CD8-positive, alpha-beta memory T cell (primary cell): ENCODE measurements at regions not wholly inside any gene's neighbourhood (a gene's known extent, or its start where the extent isn't known, plus 50 kb on each side); places are given as distances from the start of the nearest gene placed in this dataset.

Experiments used
- CTCF ChIA-PET: fragments of 350-600 bp; sonication (Branson Sonifier 250); formaldehyde crosslinking; loops from one replicate; lab custom pipeline; 2021; ENCODE audit warnings: antibody characterized with exemption; lab: Charles Lee
- POLR2A ChIA-PET: fragments of 350-600 bp; sonication (Branson Sonifier 250); formaldehyde crosslinking; loops from one replicate; lab custom pipeline; 2021; ENCODE audit warnings: antibody characterized with exemption; lab: Charles Lee
- DNase-seq, 5 donors: peaks; one replicate each; pipeline versions ENCODE4 v3.0.0 to v3.0.0-alpha.2; 2020 to 2022; ENCODE audit warnings: mixed read lengths in 1 of 5
- H3K27ac ChIP-seq: one replicate; pipeline ENCODE4 v1.7.0; 2013; ENCODE audit warnings: low read depth, mild to moderate bottlenecking, low read length, moderate library complexity
- H3K27me3 ChIP-seq: 2 replicates; pipeline ENCODE4 v1.7.0; 2013; ENCODE audit warnings: low read length, mild to moderate bottlenecking; ENCODE audit not compliant: insufficient read depth, poor library complexity, severe bottlenecking
- H3K36me3 ChIP-seq: 2 replicates; pipeline ENCODE4 v1.7.0; 2013; ENCODE audit warnings: mild to moderate bottlenecking, low read length, moderate library complexity; ENCODE audit not compliant: insufficient read depth
- H3K4me1 ChIP-seq: 2 replicates; pipeline ENCODE4 v1.7.0; 2013; ENCODE audit warnings: mild to moderate bottlenecking, low read length, moderate library complexity; ENCODE audit not compliant: insufficient read depth
- H3K4me3 ChIP-seq: 2 replicates; pipeline ENCODE4 v1.7.0; 2013; ENCODE audit warnings: mild to moderate bottlenecking, low read length
- H3K9me3 ChIP-seq: 2 replicates; pipeline ENCODE4 v1.7.0; 2013; ENCODE audit warnings: mild to moderate bottlenecking, low read length
- H3K27ac Mint-ChIP-seq, 8 donors: one replicate each; pipeline ENCODE4 v1.8.0; 2020 to 2021; ENCODE audit warnings: mixed read lengths in 8 of 8, mild to moderate bottlenecking in 6 of 8, inconsistent platforms in 3 of 8, moderate library complexity in 3 of 8
- H3K27me3 Mint-ChIP-seq, 2 donors: one replicate each; pipeline ENCODE4 v1.8.0; 2020 to 2021; ENCODE audit warnings: mixed read lengths in 2 of 2, mild to moderate bottlenecking in 1 of 2, moderate library complexity in 1 of 2
- H3K36me3 Mint-ChIP-seq, 3 donors: one replicate each; pipeline ENCODE4 v1.8.0; 2020 to 2021; ENCODE audit warnings: mixed read lengths in 3 of 3, inconsistent platforms in 1 of 3, mild to moderate bottlenecking in 1 of 3
- H3K4me1 Mint-ChIP-seq, 3 donors: one replicate each; pipeline ENCODE4 v1.8.0; 2020 to 2021; ENCODE audit warnings: mixed read lengths in 3 of 3, inconsistent platforms in 1 of 3, mild to moderate bottlenecking in 1 of 3
- H3K4me3 Mint-ChIP-seq, 7 donors: one replicate each; pipeline ENCODE4 v1.8.0; 2020 to 2021; ENCODE audit warnings: mixed read lengths in 7 of 7, mild to moderate bottlenecking in 6 of 7, moderate library complexity in 4 of 7, inconsistent platforms in 2 of 7
- H3K9me3 Mint-ChIP-seq, 5 donors: one replicate each; pipeline ENCODE4 v1.8.0; 2020 to 2022; ENCODE audit warnings: mixed read lengths in 5 of 5, mild to moderate bottlenecking in 3 of 5, moderate library complexity in 2 of 5, inconsistent platforms in 1 of 5

DNA sequence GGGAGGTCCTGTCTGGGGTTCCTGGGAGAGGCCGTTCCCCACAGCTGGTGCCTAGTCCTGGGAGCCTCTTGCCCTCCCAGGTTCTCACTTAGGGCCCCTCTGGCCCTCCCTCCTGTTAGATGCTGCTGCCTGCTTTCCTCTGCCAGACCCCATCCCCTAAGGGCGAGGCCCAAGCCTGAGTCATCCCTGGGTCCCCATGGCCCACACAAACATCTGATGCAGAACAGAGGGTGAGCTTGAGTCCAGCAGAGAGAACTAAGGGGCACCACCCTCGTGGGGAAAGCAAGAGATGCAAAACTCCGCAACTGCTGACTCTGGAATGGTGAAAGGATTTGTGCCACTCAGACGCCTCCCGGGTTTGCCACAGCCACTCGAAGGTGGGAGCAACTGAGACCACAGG lies 58.8 kb upstream of the TRPM1 start:
- no peak overlapping the region for H3K27ac ChIP-seq
- H3K9me3 ChIP-seq = no peaks in the 10 kb centered on the region
- Mint-ChIP-seq H3K4me3 (no peak overlapping the region), H3K27me3 (peaks cover 4 to 10% of the 10 kb centered on the region in 2 donors), H3K4me1 (peaks cover 0 to 4% (median 0%) of the 10 kb centered on the region in 3 donors), H3K9me3 (no peaks in the 10 kb centered on the region), H3K36me3 (no peaks in the 10 kb centered on the region), H3K27ac (peak overlapping the region in 1 of 8 donors; percentile 78)
- H3K4me1 ChIP-seq = no peaks in the 10 kb centered on the region
- H3K36me3 ChIP-seq = no peaks in the 10 kb centered on the region
- H3K27me3 ChIP-seq = no peaks in the 10 kb centered on the region
- CTCF ChIA-PET = no interaction called here
- no peak overlapping the region for H3K4me3 ChIP-seq
- DNase-seq = no peak
- POLR2A ChIA-PET = no interaction called here

DNA sequence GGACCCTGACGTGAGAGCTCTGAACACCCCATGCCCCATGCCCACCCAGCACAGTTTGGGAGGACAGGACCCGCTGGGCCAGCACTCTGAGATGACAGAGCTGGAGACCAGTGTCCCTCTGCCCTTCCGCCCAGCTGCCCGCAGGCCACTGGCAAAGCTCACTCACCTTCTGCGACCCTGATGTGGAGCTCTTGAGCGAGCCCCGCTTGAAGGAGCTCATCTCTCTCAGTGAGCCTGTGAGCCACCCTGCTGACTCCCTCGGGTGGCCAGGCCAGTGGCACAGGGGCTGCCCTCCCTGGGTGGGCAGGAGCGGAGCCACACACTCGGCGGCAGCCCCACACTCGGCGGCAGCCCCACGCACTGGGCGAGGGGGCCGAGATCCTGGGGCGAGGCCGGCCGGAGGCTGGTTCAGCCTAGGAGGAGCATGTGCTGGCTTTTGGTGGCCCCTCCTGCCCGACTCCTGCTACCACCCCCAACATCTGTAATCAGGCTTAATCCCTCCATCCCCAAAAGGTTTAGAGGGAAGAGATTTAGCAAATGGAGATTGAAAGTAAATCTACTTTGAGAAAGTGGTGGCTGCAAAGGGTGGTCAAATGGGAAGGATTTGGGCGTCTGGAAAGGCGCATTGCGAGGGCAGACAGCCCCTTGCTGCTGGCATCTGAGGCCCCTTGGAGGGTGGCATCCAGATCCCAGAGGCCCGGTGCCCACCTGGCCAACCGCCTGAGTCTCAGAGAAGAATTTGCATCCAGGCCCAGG lies 59.4 kb upstream of the TRPM1 start:
- ChIA-PET CTCF (no interaction called here), POLR2A (no interaction called here)
- H3K4me1 Mint-ChIP-seq = peaks cover 0 to 4% (median 0%) of the 10 kb centered on the region in 3 donors
- no peaks in the 10 kb centered on the region for H3K9me3 Mint-ChIP-seq
- Histone ChIP-seq H3K4me3 (no peak overlapping the region), H3K4me1 (no peaks in the 10 kb centered on the region), H3K27me3 (no peaks in the 10 kb centered on the region), H3K36me3 (no peaks in the 10 kb centered on the region), H3K9me3 (no peaks in the 10 kb centered on the region), H3K27ac (no peak overlapping the region)
- peak overlapping the region in 1 of 8 donors; percentile 78 for H3K27ac Mint-ChIP-seq
- H3K36me3 Mint-ChIP-seq = no peaks in the 10 kb centered on the region
- H3K27me3 Mint-ChIP-seq = peaks cover 4 to 10% of the 10 kb centered on the region in 2 donors
- H3K4me3 Mint-ChIP-seq = no peak overlapping the region
- DNase-seq = no peak

GRCh38 chr15:31161951-31162350 lies 60.4 kb upstream of the TRPM1 start:
- no peak overlapping the region for H3K4me3 ChIP-seq
- no peak overlapping the region for H3K27ac Mint-ChIP-seq
- H3K9me3 Mint-ChIP-seq = no peaks in the 10 kb centered on the region
- no peaks in the 10 kb centered on the region for H3K4me1 ChIP-seq
- H3K4me1 Mint-ChIP-seq = peaks cover 0 to 7% (median 2%) of the 10 kb centered on the region in 3 donors
- H3K4me3 Mint-ChIP-seq = no peak overlapping the region
- no peak for DNase-seq
- no peak overlapping the region for H3K27ac ChIP-seq
- POLR2A ChIA-PET = no interaction called here
- H3K27me3 ChIP-seq = no peaks in the 10 kb centered on the region
- H3K36me3 ChIP-seq = no peaks in the 10 kb centered on the region
- CTCF ChIA-PET = no interaction called here
- no peaks in the 10 kb centered on the region for H3K9me3 ChIP-seq
- H3K36me3 Mint-ChIP-seq = no peaks in the 10 kb centered on the region
- peaks cover 4 to 10% of the 10 kb centered on the region in 2 donors for H3K27me3 Mint-ChIP-seq

DNA sequence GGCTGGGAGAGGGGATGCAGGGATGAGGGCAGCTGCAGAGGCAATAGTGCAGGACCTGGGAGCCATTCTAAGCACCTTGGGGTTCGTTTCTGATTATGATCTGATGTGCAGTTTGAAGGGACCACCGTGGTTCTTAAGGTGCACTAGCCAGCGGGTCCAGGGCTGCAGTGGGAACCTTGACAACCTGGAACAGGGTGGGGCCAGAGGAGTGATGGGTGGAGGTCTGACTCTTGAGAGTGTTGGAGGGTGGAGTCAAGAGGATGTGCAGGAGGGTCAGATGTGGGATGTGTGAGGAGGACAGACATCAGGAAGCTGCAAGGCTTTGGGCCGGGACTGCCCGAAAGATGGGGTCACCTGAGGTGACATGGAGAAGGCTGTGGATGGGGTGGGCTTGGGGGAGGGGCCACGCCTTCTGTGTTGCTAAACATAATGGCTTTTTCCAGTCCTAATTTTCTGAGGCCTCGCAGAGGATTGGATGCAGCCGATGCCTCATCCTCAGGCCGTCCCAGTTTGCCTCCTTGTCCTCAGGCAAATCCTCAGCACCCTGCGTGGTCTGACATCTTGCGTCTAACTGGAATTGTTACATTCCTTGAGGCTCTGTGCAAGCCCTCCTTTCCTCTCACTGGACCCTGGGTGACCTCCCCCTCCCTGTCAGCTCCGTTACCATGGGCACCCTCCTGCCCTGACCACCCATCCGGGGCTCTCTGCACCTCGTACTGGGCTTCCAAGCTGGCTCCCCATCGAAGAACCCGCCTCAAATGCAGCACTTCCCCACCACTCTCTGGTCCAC lies 61.4 kb upstream of the TRPM1 start:
- Histone ChIP-seq H3K4me1 (no peaks in the 10 kb centered on the region), H3K4me3 (no peak overlapping the region), H3K36me3 (no peaks in the 10 kb centered on the region), H3K9me3 (no peaks in the 10 kb centered on the region), H3K27ac (no peak overlapping the region), H3K27me3 (no peaks in the 10 kb centered on the region)
- H3K9me3 Mint-ChIP-seq = no peaks in the 10 kb centered on the region
- no peak for DNase-seq
- peaks cover 9 to 14% (median 12%) of the 10 kb centered on the region in 3 donors for H3K4me1 Mint-ChIP-seq
- CTCF ChIA-PET = no interaction called here
- POLR2A ChIA-PET = no interaction called here
- H3K27me3 Mint-ChIP-seq = peaks cover 4 to 10% of the 10 kb centered on the region in 2 donors
- no peaks in the 10 kb centered on the region for H3K36me3 Mint-ChIP-seq
- H3K27ac Mint-ChIP-seq = no peak overlapping the region
- no peak overlapping the region for H3K4me3 Mint-ChIP-seq

- peak overlapping the region in 1 of 8 donors; percentile 67 for H3K27ac Mint-ChIP-seq
- H3K36me3 Mint-ChIP-seq = no peaks in the 10 kb centered on the region
- peaks cover 4 to 10% of the 10 kb centered on the region in 2 donors for H3K27me3 Mint-ChIP-seq
- no peak overlapping the region for H3K4me3 Mint-ChIP-seq
- H3K9me3 ChIP-seq = no peaks in the 10 kb centered on the region
- H3K4me3 ChIP-seq = no peak overlapping the region
- peaks cover 17 to 22% (median 20%) of the 10 kb centered on the region in 3 donors for H3K4me1 Mint-ChIP-seq
- H3K27ac ChIP-seq = no peak overlapping the region
- H3K27me3 ChIP-seq = no peaks in the 10 kb centered on the region
- no peak for DNase-seq
- no peaks in the 10 kb centered on the region for H3K9me3 Mint-ChIP-seq
- ChIA-PET POLR2A (no interaction called here), CTCF (no interaction called here)
- H3K36me3 ChIP-seq = no peaks in the 10 kb centered on the region
- peaks cover 4% of the 10 kb centered on the region for H3K4me1 ChIP-seq
Measured at GRCh38 chr15:31163769-31164572, 62.4 kb upstream of the TRPM1 start.

GRCh38 chr15:31164573-31164912 lies 63.0 kb upstream of the TRPM1 start:
- Histone ChIP-seq H3K27ac (no peak overlapping the region), H3K4me1 (peaks cover 4% of the 10 kb centered on the region), H3K4me3 (no peak overlapping the region), H3K27me3 (no peaks in the 10 kb centered on the region), H3K36me3 (no peaks in the 10 kb centered on the region), H3K9me3 (no peaks in the 10 kb centered on the region)
- no peak for DNase-seq
- ChIA-PET CTCF (no interaction called here), POLR2A (no interaction called here)
- Mint-ChIP-seq H3K36me3 (no peaks in the 10 kb centered on the region), H3K4me1 (peaks cover 17 to 22% (median 20%) of the 10 kb centered on the region in 3 donors), H3K4me3 (no peak overlapping the region), H3K27ac (no peak overlapping the region), H3K27me3 (peaks cover 4 to 10% of the 10 kb centered on the region in 2 donors), H3K9me3 (no peaks in the 10 kb centered on the region)

DNA sequence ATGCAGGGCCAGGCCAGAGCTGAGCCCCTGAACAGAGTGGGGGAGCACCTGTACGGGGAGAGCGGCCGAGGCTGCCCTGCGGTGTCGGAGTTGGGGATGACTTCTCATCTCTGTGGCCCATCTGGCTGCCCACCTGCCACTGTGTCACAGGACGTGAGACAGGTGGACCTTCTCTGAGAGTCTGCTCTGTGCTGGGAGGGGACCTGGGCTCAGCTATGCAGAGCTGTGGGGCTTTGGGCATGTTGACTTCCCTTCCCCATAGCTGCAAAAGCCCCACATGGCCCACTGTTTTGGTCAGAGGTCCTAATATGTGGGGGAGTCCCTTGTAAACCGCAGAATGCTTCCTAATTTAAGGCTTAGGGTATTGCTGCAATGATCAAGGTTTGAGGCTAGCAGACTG lies 68.0 kb upstream of the TRPM1 start:
- POLR2A ChIA-PET = no interaction called here
- H3K27me3 ChIP-seq = no peaks in the 10 kb centered on the region
- H3K27me3 Mint-ChIP-seq = peaks cover 2 to 3% of the 10 kb centered on the region in 2 donors
- no peak overlapping the region for H3K27ac ChIP-seq
- peaks cover 4% of the 10 kb centered on the region for H3K4me1 ChIP-seq
- no peaks in the 10 kb centered on the region for H3K36me3 Mint-ChIP-seq
- no peaks in the 10 kb centered on the region for H3K9me3 ChIP-seq
- H3K27ac Mint-ChIP-seq = peak overlapping the region in 1 of 8 donors; percentile 47
- no peak overlapping the region for H3K4me3 ChIP-seq
- H3K4me1 Mint-ChIP-seq = peaks cover 17 to 22% (median 19%) of the 10 kb centered on the region in 3 donors
- H3K9me3 Mint-ChIP-seq = no peaks in the 10 kb centered on the region
- DNase-seq = no peak
- CTCF ChIA-PET = interaction anchor here (0.8 kb wide), 1 partner anchor 12 kb away, joined by 3 read pairs; no protein-coding TSS in a partner anchor
- no peaks in the 10 kb centered on the region for H3K36me3 ChIP-seq
- H3K4me3 Mint-ChIP-seq = peak overlapping the region in 1 of 7 donors; percentile 32
